ENCODE measurements at regions not wholly inside any gene's neighbourhood (a gene's known extent, or its start where the extent isn't known, plus 50 kb on each side); places are given as distances from the start of the nearest gene placed in this dataset.

DNA sequence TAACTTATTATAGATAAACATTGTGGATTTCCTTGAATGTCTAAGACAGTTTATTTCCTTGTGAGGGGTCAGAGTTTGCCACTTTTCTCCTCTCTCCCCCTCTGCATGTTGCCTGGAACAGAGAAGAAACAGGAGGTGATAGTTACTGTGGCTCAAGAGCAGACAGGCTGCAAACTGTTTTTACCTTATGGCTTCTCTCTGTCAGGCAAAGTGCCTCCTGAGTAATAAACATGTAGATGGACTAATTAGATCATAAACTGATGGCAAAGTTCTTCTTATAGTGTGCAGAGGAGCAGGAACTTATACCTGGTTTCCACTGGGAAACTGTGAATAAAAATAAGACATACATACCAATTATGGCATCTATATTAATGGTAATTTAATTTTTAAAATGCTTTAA lies 133.1 kb upstream of the CDH12 start:
- no peaks in the 10 kb centered on the region for H3K9me3 ChIP-seq (ENCODE audit: control insufficient read depth, low read length, poor library complexity, severe bottlenecking)
- Mint-ChIP-seq H3K4me1 (no peaks in the 10 kb centered on the region), H3K27me3 (no peaks in the 10 kb centered on the region), H3K4me3 (no peak overlapping the region), H3K27ac (no peak overlapping the region), H3K36me3 (ENCODE audit: low read depth) (no peaks in the 10 kb centered on the region)
- no peak for ATAC-seq
- DNase-seq = no peak

- no peak for DNase-seq
- no peaks in the 10 kb centered on the region for H3K36me3 Mint-ChIP-seq (ENCODE audit: low read depth)
- H3K9me3 ChIP-seq (ENCODE audit: control insufficient read depth, low read length, poor library complexity, severe bottlenecking) = no peaks in the 10 kb centered on the region
- no peaks in the 10 kb centered on the region for H3K27me3 Mint-ChIP-seq
- no peak for ATAC-seq
- H3K4me1 Mint-ChIP-seq = no peaks in the 10 kb centered on the region
- H3K4me3 Mint-ChIP-seq = no peak overlapping the region
- no peak overlapping the region for H3K27ac Mint-ChIP-seq
These were observed 132.3 kb upstream of the CDH12 start for GRCh38 chr5:22985446-22985845.

- no peak overlapping the region for H3K4me3 Mint-ChIP-seq
- H3K36me3 Mint-ChIP-seq (ENCODE audit: low read depth) = no peaks in the 10 kb centered on the region
- H3K27ac Mint-ChIP-seq = no peak overlapping the region
- no peak for ATAC-seq
- no peaks in the 10 kb centered on the region for H3K4me1 Mint-ChIP-seq
- no peaks in the 10 kb centered on the region for H3K27me3 Mint-ChIP-seq
- DNase-seq = no peak
- H3K9me3 ChIP-seq (ENCODE audit: control insufficient read depth, low read length, poor library complexity, severe bottlenecking) = no peaks in the 10 kb centered on the region
These were observed 117.9 kb upstream of the CDH12 start for GRCh38 chr5:22970956-22971618.

DNA sequence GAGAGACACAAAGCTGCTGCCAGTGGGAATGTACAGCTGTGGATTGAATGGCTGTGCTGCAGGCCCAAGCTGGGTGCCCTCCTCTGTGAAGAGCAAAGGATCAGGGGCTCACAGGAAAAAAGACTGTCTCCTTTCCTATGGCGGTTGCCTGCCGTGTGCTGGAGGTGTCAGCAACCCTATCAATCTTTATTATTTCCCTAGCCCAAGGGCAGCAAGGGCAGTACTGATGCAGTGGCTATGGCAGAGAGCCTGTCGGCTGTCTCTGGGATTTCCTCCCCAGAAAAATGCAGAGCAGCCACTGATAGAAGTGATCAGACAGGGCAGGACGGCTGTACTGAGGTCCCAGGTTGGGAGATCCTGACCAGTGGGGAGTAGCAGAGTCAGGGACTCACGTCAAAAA lies 117.3 kb upstream of the CDH12 start:
- no peaks in the 10 kb centered on the region for H3K4me1 Mint-ChIP-seq
- DNase-seq = no peak
- no peaks in the 10 kb centered on the region for H3K36me3 Mint-ChIP-seq (ENCODE audit: low read depth)
- no peak overlapping the region for H3K4me3 Mint-ChIP-seq
- no peaks in the 10 kb centered on the region for H3K9me3 ChIP-seq (ENCODE audit: control insufficient read depth, low read length, poor library complexity, severe bottlenecking)
- H3K27me3 Mint-ChIP-seq = no peaks in the 10 kb centered on the region
- no peak overlapping the region for H3K27ac Mint-ChIP-seq
- ATAC-seq = no peak

DNA sequence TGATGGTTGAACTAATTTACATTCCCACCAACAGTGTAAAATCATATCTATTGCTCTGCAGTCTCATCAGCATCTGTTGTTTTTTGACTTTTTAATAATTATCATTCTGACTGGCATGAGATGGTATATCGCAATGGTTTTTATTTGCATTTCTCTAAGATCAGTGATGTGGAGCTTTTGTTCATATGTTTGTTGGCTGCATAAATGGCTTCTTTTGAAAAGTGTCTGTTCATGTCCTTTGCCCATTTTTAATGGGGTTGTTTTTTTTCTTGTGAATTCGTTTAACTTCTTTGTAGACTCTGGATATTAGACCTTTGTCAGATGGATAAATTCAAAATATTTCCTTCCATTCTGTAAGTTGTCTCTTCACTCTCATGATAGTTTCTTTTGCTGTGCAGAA lies 115.2 kb upstream of the CDH12 start:
- no peaks in the 10 kb centered on the region for H3K9me3 ChIP-seq (ENCODE audit: control insufficient read depth, low read length, poor library complexity, severe bottlenecking)
- Mint-ChIP-seq H3K4me1 (no peaks in the 10 kb centered on the region), H3K4me3 (no peak overlapping the region), H3K36me3 (ENCODE audit: low read depth) (no peaks in the 10 kb centered on the region), H3K27ac (no peak overlapping the region), H3K27me3 (no peaks in the 10 kb centered on the region)
- no peak for ATAC-seq
- no peak for DNase-seq

DNA sequence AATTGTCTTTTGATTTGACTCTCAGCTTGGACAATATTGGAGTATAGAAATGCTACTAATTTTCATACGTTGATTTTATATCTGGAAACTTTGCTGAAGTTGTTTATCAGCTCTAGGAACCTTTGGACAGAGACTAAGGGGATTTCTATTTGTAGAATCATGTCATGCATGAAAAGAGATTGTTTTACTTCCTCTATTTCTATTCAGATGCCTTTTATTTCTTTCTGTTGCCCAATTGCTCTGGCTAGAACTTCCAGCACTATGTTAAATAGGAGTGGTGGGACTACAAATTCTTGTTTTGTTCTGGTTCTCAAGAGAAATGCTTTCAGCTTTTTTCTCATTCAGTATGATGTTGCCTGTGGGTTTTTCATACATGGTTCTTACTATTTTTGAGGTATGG lies 112.8 kb upstream of the CDH12 start:
- H3K4me1 Mint-ChIP-seq = no peaks in the 10 kb centered on the region
- ATAC-seq (no peak), DNase-seq (no peak)
- H3K9me3 ChIP-seq (ENCODE audit: control insufficient read depth, low read length, poor library complexity, severe bottlenecking) = no peaks in the 10 kb centered on the region
- no peaks in the 10 kb centered on the region for H3K36me3 Mint-ChIP-seq (ENCODE audit: low read depth)
- H3K27ac Mint-ChIP-seq = no peak overlapping the region
- H3K4me3 Mint-ChIP-seq = no peak overlapping the region
- no peaks in the 10 kb centered on the region for H3K27me3 Mint-ChIP-seq

DNA sequence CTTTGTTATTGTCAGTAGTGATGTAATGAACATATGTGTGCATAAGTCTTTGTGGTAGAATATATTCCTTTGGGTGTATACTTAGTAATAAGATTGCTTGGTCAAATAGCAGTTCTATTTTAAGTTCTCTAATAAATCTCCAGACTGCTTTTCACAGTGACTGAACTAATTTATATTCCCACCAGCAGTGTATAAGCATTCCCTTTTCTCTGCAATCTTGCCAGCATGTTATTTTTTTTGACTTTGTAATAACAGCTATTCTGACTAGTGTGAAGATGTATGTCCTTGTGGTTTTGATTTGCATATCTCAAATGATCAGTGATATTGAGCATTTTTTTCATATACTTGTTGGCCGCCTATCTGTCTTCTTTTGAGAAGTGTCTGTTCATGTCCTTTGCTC lies 111.5 kb upstream of the CDH12 start:
- Mint-ChIP-seq H3K27ac (no peak overlapping the region), H3K4me3 (no peak overlapping the region), H3K27me3 (no peaks in the 10 kb centered on the region), H3K36me3 (ENCODE audit: low read depth) (no peaks in the 10 kb centered on the region), H3K4me1 (no peaks in the 10 kb centered on the region)
- H3K9me3 ChIP-seq (ENCODE audit: control insufficient read depth, low read length, poor library complexity, severe bottlenecking) = no peaks in the 10 kb centered on the region
- ATAC-seq (no peak), DNase-seq (no peak)

- H3K27ac Mint-ChIP-seq = no peak overlapping the region
- H3K4me3 Mint-ChIP-seq = no peak overlapping the region
- no peak for DNase-seq
- H3K27me3 Mint-ChIP-seq = no peaks in the 10 kb centered on the region
- no peak for ATAC-seq
- H3K9me3 ChIP-seq (ENCODE audit: control insufficient read depth, low read length, poor library complexity, severe bottlenecking) = no peaks in the 10 kb centered on the region
- H3K36me3 Mint-ChIP-seq (ENCODE audit: low read depth) = no peaks in the 10 kb centered on the region
- H3K4me1 Mint-ChIP-seq = no peaks in the 10 kb centered on the region
These were observed 105.5 kb upstream of the CDH12 start for GRCh38 chr5:22958462-22959262.

DNA sequence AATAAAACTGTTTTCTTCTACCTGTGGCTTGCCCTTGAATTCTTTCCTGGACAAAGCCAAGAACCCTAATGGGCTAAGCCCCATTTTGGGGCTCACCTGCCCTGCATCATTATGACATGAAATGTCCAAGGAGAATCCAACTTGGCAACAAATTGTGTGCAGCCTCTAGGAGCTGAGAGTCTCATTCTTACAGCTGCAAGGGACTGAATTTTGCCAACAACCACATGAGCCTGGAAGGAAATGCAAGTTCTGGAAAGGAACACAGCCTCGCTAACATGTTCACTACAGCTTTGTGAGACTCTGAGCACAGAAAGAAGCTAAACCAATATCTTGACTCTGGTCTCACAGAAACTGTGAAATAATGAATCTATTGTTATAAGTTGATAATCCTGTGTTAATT lies 94.8 kb upstream of the CDH12 start:
- Mint-ChIP-seq H3K27ac (no peak overlapping the region), H3K36me3 (ENCODE audit: low read depth) (no peaks in the 10 kb centered on the region), H3K4me1 (no peaks in the 10 kb centered on the region), H3K27me3 (no peaks in the 10 kb centered on the region), H3K4me3 (no peak overlapping the region)
- H3K9me3 ChIP-seq (ENCODE audit: control insufficient read depth, low read length, poor library complexity, severe bottlenecking) = no peaks in the 10 kb centered on the region
- DNase-seq (no peak), ATAC-seq (no peak)

- Mint-ChIP-seq H3K27ac (no peak overlapping the region), H3K4me3 (no peak overlapping the region), H3K4me1 (no peaks in the 10 kb centered on the region), H3K36me3 (ENCODE audit: low read depth) (no peaks in the 10 kb centered on the region), H3K27me3 (no peaks in the 10 kb centered on the region)
- DNase-seq (no peak), ATAC-seq (no peak)
- H3K9me3 ChIP-seq (ENCODE audit: control insufficient read depth, low read length, poor library complexity, severe bottlenecking) = no peaks in the 10 kb centered on the region
These were observed 85.2 kb upstream of the CDH12 start for GRCh38 chr5:22938362-22938761.

DNA sequence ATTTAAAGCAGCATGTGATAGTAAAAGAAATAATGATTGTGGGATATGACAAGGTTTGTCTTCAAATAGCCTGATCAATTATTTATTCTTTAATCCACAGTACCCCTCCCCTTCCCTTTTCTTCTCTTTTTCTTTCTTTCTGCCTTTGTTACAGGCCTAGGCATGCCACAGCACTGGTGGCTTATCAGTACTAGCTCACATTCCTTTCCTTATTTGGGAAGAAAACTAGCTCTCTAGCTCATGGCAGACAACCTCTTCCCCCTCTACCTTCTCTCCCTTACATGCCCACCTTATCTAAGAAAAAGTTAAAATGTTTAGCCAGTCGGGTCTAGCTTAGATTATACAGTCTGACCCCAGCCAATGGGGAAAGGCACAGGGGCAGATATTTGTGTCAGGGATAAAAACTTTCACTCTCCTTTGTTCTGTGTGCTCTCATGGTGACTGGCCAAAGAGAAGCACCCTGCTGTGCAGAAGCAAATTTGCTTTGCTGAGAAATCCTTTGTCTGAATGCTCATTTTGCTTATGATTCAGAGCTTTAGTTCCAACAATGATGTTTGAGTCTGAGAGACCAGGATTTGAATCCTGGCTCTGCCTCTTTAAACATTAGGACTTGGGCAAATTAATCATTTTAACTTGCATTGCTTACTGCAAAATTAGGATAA lies 75.8 kb upstream of the CDH12 start:
- H3K4me1 Mint-ChIP-seq = no peaks in the 10 kb centered on the region
- no peaks in the 10 kb centered on the region for H3K36me3 Mint-ChIP-seq (ENCODE audit: low read depth)
- no peaks in the 10 kb centered on the region for H3K9me3 ChIP-seq (ENCODE audit: control insufficient read depth, low read length, poor library complexity, severe bottlenecking)
- no peak overlapping the region for H3K27ac Mint-ChIP-seq
- no peak for DNase-seq
- no peak overlapping the region for H3K4me3 Mint-ChIP-seq
- no peak for ATAC-seq
- H3K27me3 Mint-ChIP-seq = no peaks in the 10 kb centered on the region

DNA sequence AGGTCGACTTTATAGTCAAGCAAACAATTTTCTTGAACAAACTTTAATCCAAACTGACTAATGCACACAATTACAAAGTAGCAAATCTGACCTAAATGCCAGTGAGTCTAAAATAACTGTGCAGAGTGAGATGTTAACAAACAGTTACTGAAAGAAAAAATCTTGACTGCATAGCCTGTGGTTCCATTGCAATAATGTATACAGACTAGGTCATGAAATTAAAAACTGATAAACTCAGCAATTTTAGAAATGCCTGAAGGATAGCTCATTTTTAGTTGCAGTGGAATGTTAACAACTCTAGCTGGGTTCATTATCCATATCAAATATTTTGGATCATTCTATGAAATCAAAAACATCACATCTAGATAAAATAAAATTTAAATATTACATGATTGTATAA lies 73.4 kb upstream of the CDH12 start:
- H3K27ac Mint-ChIP-seq = no peak overlapping the region
- ATAC-seq = no peak
- no peaks in the 10 kb centered on the region for H3K36me3 Mint-ChIP-seq (ENCODE audit: low read depth)
- H3K27me3 Mint-ChIP-seq = no peaks in the 10 kb centered on the region
- no peaks in the 10 kb centered on the region for H3K9me3 ChIP-seq (ENCODE audit: control insufficient read depth, low read length, poor library complexity, severe bottlenecking)
- DNase-seq = no peak
- H3K4me1 Mint-ChIP-seq = no peaks in the 10 kb centered on the region
- H3K4me3 Mint-ChIP-seq = no peak overlapping the region

- no peaks in the 10 kb centered on the region for H3K4me1 Mint-ChIP-seq
- no peak overlapping the region for H3K4me3 Mint-ChIP-seq
- no peaks in the 10 kb centered on the region for H3K9me3 ChIP-seq (ENCODE audit: control insufficient read depth, low read length, poor library complexity, severe bottlenecking)
- no peaks in the 10 kb centered on the region for H3K27me3 Mint-ChIP-seq
- DNase-seq (no peak), ATAC-seq (no peak)
- no peak overlapping the region for H3K27ac Mint-ChIP-seq
- no peaks in the 10 kb centered on the region for H3K36me3 Mint-ChIP-seq (ENCODE audit: low read depth)
These were observed 65.4 kb upstream of the CDH12 start for GRCh38 chr5:22918511-22918910.

DNA sequence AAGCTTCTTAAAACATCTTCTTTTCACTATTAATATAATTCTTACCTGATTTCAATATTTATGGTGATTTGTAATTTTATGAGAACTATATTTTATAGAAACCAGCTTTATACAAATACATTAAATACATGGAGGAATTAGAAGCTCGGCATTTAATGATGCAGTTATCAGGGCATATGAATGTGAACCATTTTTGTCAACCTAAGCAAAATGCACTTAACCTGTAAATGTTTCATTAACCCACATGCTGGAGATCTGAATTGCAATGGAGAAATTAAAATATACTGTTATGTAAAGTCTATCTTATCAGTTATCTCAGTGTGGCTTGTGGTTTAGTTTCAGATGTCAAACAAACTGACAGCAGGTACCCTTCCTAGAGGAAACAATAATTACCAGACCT lies 63.2 kb upstream of the CDH12 start:
- ATAC-seq (no peak), DNase-seq (no peak)
- no peaks in the 10 kb centered on the region for H3K9me3 ChIP-seq (ENCODE audit: control insufficient read depth, low read length, poor library complexity, severe bottlenecking)
- Mint-ChIP-seq H3K27me3 (no peaks in the 10 kb centered on the region), H3K36me3 (ENCODE audit: low read depth) (no peaks in the 10 kb centered on the region), H3K4me3 (no peak overlapping the region), H3K4me1 (no peaks in the 10 kb centered on the region), H3K27ac (no peak overlapping the region)

All from T-helper 17 cell (primary cell).